ENCODE measurements at regions not wholly inside any gene's neighbourhood (a gene's known extent, or its start where the extent isn't known, plus 50 kb on each side); places are given as distances from the start of the nearest gene placed in this dataset.

DNA sequence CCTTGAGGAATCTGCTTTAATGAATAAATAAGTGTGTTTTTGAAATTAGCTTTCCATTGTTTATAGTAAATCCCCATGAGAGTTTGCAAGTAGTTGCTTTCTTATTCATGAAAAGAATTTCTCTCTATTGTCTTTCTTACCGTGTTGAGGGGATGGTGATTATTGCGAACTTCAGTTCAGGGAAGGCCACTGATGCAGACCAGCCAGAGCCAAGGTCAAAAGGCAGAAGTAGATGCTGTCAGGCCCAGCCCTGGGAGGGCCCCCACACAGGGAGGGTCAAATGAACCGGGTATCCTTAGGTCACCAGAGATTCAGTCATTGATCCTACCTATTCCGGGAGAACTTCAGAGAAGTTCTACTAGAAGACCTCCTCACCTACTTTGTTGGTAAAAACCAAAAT lies 185.9 kb downstream of the NUFIP1 start:
- TF ChIP-seq, protein P1, sequence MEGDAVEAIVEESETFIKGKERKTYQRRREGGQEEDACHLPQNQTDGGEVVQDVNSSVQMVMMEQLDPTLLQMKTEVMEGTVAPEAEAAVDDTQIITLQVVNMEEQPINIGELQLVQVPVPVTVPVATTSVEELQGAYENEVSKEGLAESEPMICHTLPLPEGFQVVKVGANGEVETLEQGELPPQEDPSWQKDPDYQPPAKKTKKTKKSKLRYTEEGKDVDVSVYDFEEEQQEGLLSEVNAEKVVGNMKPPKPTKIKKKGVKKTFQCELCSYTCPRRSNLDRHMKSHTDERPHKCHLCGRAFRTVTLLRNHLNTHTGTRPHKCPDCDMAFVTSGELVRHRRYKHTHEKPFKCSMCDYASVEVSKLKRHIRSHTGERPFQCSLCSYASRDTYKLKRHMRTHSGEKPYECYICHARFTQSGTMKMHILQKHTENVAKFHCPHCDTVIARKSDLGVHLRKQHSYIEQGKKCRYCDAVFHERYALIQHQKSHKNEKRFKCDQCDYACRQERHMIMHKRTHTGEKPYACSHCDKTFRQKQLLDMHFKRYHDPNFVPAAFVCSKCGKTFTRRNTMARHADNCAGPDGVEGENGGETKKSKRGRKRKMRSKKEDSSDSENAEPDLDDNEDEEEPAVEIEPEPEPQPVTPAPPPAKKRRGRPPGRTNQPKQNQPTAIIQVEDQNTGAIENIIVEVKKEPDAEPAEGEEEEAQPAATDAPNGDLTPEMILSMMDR (IDR thresholded peaks at IDR 0.05 in 8 of 11, conservative IDR thresholded peaks at IDR 0.05 in 3 of 11) = no peak
- TF ChIP-seq POLR2A (IDR thresholded peaks at IDR 0.05) (no peak), POLR2AphosphoS5 (IDR thresholded peaks at IDR 0.05) (no peak)

Measured in spleen (tissue), 7 donors.